GM12891 (cell line): ENCODE measurements at regions not wholly inside any gene's neighbourhood (a gene's known extent, or its start where the extent isn't known, plus 50 kb on each side); places are given as distances from the start of the nearest gene placed in this dataset.

Experiments used
- PAX5 ChIP-seq: IDR thresholded peaks from 2 replicates; pipeline ENCODE4 v1.6.1; 2011; ENCODE audit warnings: low read length, moderate library complexity, mild to moderate bottlenecking; ENCODE audit not compliant: insufficient read depth, severe bottlenecking
- POLR2A ChIP-seq: IDR thresholded peaks from 2 replicates; pipeline ENCODE4 v1.6.1; 2011; ENCODE audit warnings: low read depth, low read length, control low read depth
- POLR2AphosphoS5 ChIP-seq: IDR thresholded peaks from 2 replicates; pipeline ENCODE4 v1.6.1; 2011; ENCODE audit warnings: low read depth, low read length, control low read depth
- POU2F2 ChIP-seq: IDR thresholded peaks from 2 replicates; pipeline ENCODE4 v1.6.1; 2011; ENCODE audit warnings: low read depth, mild to moderate bottlenecking, control low read depth, low read length, moderate library complexity
- SPI1 ChIP-seq: IDR thresholded peaks from 2 replicates; pipeline ENCODE4 v1.6.1; 2011; ENCODE audit warnings: low read depth, low read length, control low read depth
- TAF1 ChIP-seq: IDR thresholded peaks from 2 replicates; pipeline ENCODE4 v1.6.1; 2011; ENCODE audit warnings: low read depth, low read length, control low read depth

DNA sequence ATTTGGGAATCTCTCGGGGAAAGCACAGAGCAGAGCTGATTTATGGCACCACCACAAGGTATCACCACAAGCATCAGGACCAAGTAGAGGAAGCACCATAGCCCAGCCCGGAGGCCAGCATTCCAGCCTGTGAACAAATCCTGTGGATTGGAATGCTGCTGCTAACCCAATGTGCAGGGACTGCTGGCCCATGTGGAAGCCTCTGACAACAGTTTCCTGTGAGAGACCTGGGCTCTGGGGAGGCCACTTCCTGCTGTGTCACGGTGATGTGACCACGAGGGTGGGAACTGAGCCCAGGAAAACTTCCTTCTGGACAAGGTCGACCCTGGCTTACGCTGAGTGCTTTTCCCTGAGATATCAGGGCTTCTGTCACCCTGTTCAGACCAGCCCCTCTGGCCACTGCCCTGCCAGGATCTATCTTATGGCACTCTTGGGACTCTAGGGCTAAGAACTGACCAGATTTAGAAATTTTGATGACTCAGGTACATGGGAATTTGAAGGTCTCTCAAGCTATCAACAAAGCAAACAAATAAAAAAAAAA lies 88.3 kb upstream of the NGF start:
- no peak for TF ChIP-seq POLR2AphosphoS5
- TF ChIP-seq PAX5: no peak
- TF ChIP-seq POLR2A: no peak
- TF ChIP-seq TAF1: no peak
- no peak for TF ChIP-seq POU2F2
- no peak for TF ChIP-seq SPI1
